ENCODE measurements at regions not wholly inside any gene's neighbourhood (a gene's known extent, or its start where the extent isn't known, plus 50 kb on each side); places are given as distances from the start of the nearest gene placed in this dataset.
A peak's percentile ranks its signal among the peaks of the same experiment; 100 is the strongest.

DNA sequence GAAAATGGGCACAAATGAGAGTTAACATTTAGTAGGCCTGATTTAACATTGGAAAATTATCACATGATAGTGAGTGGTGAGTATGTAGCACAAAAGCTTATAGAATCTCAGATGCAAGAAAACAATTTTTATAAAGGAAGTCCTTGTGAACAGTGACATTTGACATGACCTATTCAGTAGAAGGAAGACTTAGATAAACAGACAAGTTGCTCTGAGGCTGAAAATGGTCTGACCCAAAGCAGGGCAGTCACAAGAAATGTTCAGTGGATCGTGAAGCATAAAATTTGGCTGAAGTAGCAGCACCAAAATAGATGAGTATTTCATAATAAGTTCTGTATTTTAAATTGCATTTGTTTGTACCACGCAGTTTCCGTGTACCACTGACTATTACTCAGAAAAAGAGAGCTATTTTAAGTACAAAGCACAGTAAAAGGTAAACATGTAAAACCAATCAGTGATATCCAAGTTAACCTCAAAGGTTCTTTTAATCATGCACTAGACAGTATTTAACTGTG lies 605.7 kb upstream of the PABPC4L start:
- TF ChIP-seq, protein P1, sequence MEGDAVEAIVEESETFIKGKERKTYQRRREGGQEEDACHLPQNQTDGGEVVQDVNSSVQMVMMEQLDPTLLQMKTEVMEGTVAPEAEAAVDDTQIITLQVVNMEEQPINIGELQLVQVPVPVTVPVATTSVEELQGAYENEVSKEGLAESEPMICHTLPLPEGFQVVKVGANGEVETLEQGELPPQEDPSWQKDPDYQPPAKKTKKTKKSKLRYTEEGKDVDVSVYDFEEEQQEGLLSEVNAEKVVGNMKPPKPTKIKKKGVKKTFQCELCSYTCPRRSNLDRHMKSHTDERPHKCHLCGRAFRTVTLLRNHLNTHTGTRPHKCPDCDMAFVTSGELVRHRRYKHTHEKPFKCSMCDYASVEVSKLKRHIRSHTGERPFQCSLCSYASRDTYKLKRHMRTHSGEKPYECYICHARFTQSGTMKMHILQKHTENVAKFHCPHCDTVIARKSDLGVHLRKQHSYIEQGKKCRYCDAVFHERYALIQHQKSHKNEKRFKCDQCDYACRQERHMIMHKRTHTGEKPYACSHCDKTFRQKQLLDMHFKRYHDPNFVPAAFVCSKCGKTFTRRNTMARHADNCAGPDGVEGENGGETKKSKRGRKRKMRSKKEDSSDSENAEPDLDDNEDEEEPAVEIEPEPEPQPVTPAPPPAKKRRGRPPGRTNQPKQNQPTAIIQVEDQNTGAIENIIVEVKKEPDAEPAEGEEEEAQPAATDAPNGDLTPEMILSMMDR (conservative IDR thresholded peaks at IDR 0.05; ENCODE audit: low read depth, low read length): no peak
- TF ChIP-seq EZH2phosphoT487 (IDR thresholded peaks at IDR 0.05; ENCODE audit: borderline replicate concordance, low read length): no peak
- no peak for TF ChIP-seq EZH2 (IDR thresholded peaks at IDR 0.05; ENCODE audit: low read length, unreplicated experiment)
- Histone ChIP-seq H3K4me3 (ENCODE audit: low read length) (no peak overlapping the region), H3K79me2 (ENCODE audit: low read length) (no peaks in the 10 kb centered on the region), H3F3A (ENCODE audit: low read length, unreplicated experiment) (no peaks in the 10 kb centered on the region), H3K27me3 (ENCODE audit: low read length) (no peaks in the 10 kb centered on the region), H3K36me3 (ENCODE audit: low read depth, low read length) (no peaks in the 10 kb centered on the region), H4K20me1 (ENCODE audit: low read length) (no peaks in the 10 kb centered on the region), H3K9me3 (ENCODE audit: low read length) (no peaks in the 10 kb centered on the region), H3K4me1 (ENCODE audit: insufficient read depth, low read length) (no peaks in the 10 kb centered on the region), H2AFZ (ENCODE audit: low read length) (no peak overlapping the region), H3K9me2 (replicated peaks; ENCODE audit: low read length) (no peaks in the 10 kb centered on the region), H3K9ac (ENCODE audit: low read length) (no peak overlapping the region), H3K4me2 (ENCODE audit: low read length) (no peak overlapping the region), H3K27ac (ENCODE audit: low read length) (no peak overlapping the region)
- intact Hi-C loops (cut with micrococcal nuclease): no loop called here
- no peak for ATAC-seq
- ChIA-PET CTCF (no interaction called here), POLR2A (ENCODE audit: unreplicated experiment) (no interaction called here)
- BruUV-seq (replicated peaks): no TSS peak
- DNase-seq: no peak

DNA sequence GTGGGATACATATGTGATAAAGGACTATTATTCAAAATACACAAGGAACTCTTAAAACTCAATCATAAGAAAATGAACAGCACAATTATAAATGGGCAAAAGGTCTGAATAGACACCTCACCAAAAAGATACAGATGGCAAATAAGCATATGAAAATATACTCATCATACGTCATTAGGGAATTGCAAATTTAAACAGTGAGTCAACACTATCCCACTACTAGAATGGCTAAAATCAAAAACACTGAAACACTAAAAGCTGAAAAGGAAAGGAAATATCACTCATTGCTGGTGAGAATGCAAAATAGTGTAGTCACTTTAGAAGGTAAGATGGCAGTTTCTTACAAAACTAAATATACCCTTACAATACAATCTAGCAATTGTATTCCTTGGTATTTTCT lies 597.0 kb upstream of the PABPC4L start:
- no peaks in the 10 kb centered on the region for H3F3A ChIP-seq (ENCODE audit: low read length, unreplicated experiment)
- ATAC-seq (peak; percentile 53; the same call in 1 of the 2 replicates), DNase-seq (peak; percentile 1)
- no peaks in the 10 kb centered on the region for H3K9me2 ChIP-seq (replicated peaks; ENCODE audit: low read length)
- TF ChIP-seq, protein P1 (conservative IDR thresholded peaks at IDR 0.05; ENCODE audit: low read depth, low read length): no peak
- TF ChIP-seq EZH2phosphoT487 (IDR thresholded peaks at IDR 0.05; ENCODE audit: borderline replicate concordance, low read length) (no peak), EZH2 (IDR thresholded peaks at IDR 0.05; ENCODE audit: low read length, unreplicated experiment) (no peak)
- no peak overlapping the region for H3K4me2 ChIP-seq (ENCODE audit: low read length)
- no TSS peak for BruUV-seq (replicated peaks)
- H4K20me1 ChIP-seq (ENCODE audit: low read length): no peaks in the 10 kb centered on the region
- H3K4me3 ChIP-seq (ENCODE audit: low read length): no peak overlapping the region
- no peak overlapping the region for H3K27ac ChIP-seq (ENCODE audit: low read length)
- POLR2A ChIA-PET (ENCODE audit: unreplicated experiment): no interaction called here
- H3K27me3 ChIP-seq (ENCODE audit: low read length): no peaks in the 10 kb centered on the region
- no peaks in the 10 kb centered on the region for H3K79me2 ChIP-seq (ENCODE audit: low read length)
- no peaks in the 10 kb centered on the region for H3K36me3 ChIP-seq (ENCODE audit: low read depth, low read length)
- H3K9me3 ChIP-seq (ENCODE audit: low read length): no peaks in the 10 kb centered on the region
- H2AFZ ChIP-seq (ENCODE audit: low read length): no peak overlapping the region
- intact Hi-C loops (cut with micrococcal nuclease): no loop called here
- H3K9ac ChIP-seq (ENCODE audit: low read length): no peak overlapping the region
- H3K4me1 ChIP-seq (ENCODE audit: insufficient read depth, low read length): no peaks in the 10 kb centered on the region
- CTCF ChIA-PET: no interaction called here

DNA sequence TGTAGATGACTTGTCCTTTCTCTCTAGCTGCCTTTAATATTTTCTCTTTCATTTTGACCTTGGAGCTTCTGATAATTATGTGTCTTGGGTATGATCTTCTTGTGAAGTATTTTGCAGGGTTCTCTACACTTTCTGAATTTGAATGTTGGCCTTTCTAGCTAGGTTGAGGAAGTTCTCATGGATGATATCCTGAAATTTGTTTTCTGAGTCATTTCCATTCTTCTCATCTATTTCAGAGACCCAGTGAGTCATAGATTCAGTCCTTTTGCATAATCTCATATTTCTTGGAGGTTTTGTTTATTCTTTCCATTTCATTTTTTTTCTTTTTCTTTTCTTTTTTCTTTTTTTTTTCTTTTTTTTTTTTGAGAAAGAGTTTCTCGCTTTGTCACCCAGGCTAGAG lies 585.7 kb upstream of the PABPC4L start:
- BruUV-seq (replicated peaks): no TSS peak
- peak; percentile 44 for DNase-seq
- Histone ChIP-seq H3K9ac (ENCODE audit: low read length) (no peak overlapping the region), H3K27me3 (ENCODE audit: low read length) (no peaks in the 10 kb centered on the region), H3F3A (ENCODE audit: low read length, unreplicated experiment) (no peaks in the 10 kb centered on the region), H3K9me2 (replicated peaks; ENCODE audit: low read length) (no peaks in the 10 kb centered on the region), H3K9me3 (ENCODE audit: low read length) (no peaks in the 10 kb centered on the region), H3K4me2 (ENCODE audit: low read length) (no peak overlapping the region), H4K20me1 (ENCODE audit: low read length) (no peaks in the 10 kb centered on the region), H3K36me3 (ENCODE audit: low read depth, low read length) (no peaks in the 10 kb centered on the region), H3K27ac (ENCODE audit: low read length) (peak overlapping the region; percentile 44; the same call in 1 of the 2 replicates), H3K4me1 (ENCODE audit: insufficient read depth, low read length) (peaks cover 3% of the 10 kb centered on the region; the same call in 1 of the 2 replicates), H3K4me3 (ENCODE audit: low read length) (no peak overlapping the region), H2AFZ (ENCODE audit: low read length) (no peak overlapping the region), H3K79me2 (ENCODE audit: low read length) (no peaks in the 10 kb centered on the region)
- ATAC-seq: peak; percentile 74
- ChIA-PET CTCF (no interaction called here), POLR2A (ENCODE audit: unreplicated experiment) (no interaction called here)
- intact Hi-C loops (cut with micrococcal nuclease): no loop called here
- TF ChIP-seq, protein P1 (conservative IDR thresholded peaks at IDR 0.05; ENCODE audit: low read depth, low read length): no peak
- TF ChIP-seq EZH2 (IDR thresholded peaks at IDR 0.05; ENCODE audit: low read length, unreplicated experiment) (no peak), EZH2phosphoT487 (IDR thresholded peaks at IDR 0.05; ENCODE audit: borderline replicate concordance, low read length) (no peak)

Data from PC-3 (cell line).